MCF 10A (cell line): ENCODE measurements at regions not wholly inside any gene's neighbourhood (a gene's known extent, or its start where the extent isn't known, plus 50 kb on each side); places are given as distances from the start of the nearest gene placed in this dataset.
"Not testable (repeated sequence)": the region's sequence is repeated elsewhere in the genome, so short reads cannot be mapped to it uniquely, and the experiment has no call there.

Experiments
- BruUV-seq: library from RNA; stranded (reverse); fragments of 400-500 nt; replicated peaks from 2 replicates; lab custom pipeline; 2021; lab: Mats Ljungman, UMichigan
- CTCF ChIA-PET: fragments of 300-600 bp; sonication (Branson Sonifier 250); formaldehyde crosslinking; extraction: SDS; loops from one replicate; lab custom pipeline; 2021; ENCODE audit warnings: antibody characterized with exemption, inconsistent platforms; lab: Yijun Ruan, JAX
- POLR2A ChIA-PET: fragments of 300-600, 350-650 bp; sonication (Branson Sonifier 250); formaldehyde crosslinking; extraction: SDS; loops from one replicate; lab custom pipeline; 2020; ENCODE audit warnings: antibody characterized with exemption, inconsistent platforms; lab: Yijun Ruan, JAX
- DNase-seq: peaks from one replicate; pipeline ENCODE4 v3.0.0-alpha.2; 2018; ENCODE audit not compliant: unreplicated experiment
- H3K27ac Mint-ChIP-seq: one replicate; pipeline ENCODE4 v1.8.0; 2022; ENCODE audit warnings: mild to moderate bottlenecking, low read depth, mixed read lengths; ENCODE audit not compliant: unreplicated experiment
- H3K27me3 Mint-ChIP-seq: one replicate; pipeline ENCODE4 v1.8.0; 2022; ENCODE audit warnings: mixed read lengths; ENCODE audit not compliant: insufficient read depth, unreplicated experiment
- H3K36me3 Mint-ChIP-seq: one replicate; pipeline ENCODE4 v1.8.0; 2022; ENCODE audit warnings: mild to moderate bottlenecking, moderate library complexity, mixed read lengths; ENCODE audit not compliant: insufficient read depth, unreplicated experiment
- H3K4me1 Mint-ChIP-seq: one replicate; pipeline ENCODE4 v1.8.0; 2022; ENCODE audit warnings: mixed read lengths; ENCODE audit not compliant: insufficient read depth, unreplicated experiment
- H3K4me3 Mint-ChIP-seq: one replicate; pipeline ENCODE4 v1.8.0; 2022; ENCODE audit warnings: mild to moderate bottlenecking, moderate library complexity, mixed read lengths; ENCODE audit not compliant: unreplicated experiment
- H3K9me3 Mint-ChIP-seq: one replicate; pipeline ENCODE4 v1.8.0; 2022; ENCODE audit warnings: mixed read lengths; ENCODE audit not compliant: unreplicated experiment
- intact Hi-C: fragments of 100-400 bp; cut with micrococcal nuclease; formaldehyde crosslinking; loops from 2 replicates; pipeline ENCODE4 v1.14.1; 2022
- TF ChIP-seq, protein P1 (sequence below): fragments of 200-600 bp; IDR thresholded peaks from one replicate; pipeline ENCODE4 v1.8.0; 2022; ENCODE audit warnings: antibody characterized with exemption, mild to moderate bottlenecking; ENCODE audit not compliant: unreplicated experiment

DNA sequence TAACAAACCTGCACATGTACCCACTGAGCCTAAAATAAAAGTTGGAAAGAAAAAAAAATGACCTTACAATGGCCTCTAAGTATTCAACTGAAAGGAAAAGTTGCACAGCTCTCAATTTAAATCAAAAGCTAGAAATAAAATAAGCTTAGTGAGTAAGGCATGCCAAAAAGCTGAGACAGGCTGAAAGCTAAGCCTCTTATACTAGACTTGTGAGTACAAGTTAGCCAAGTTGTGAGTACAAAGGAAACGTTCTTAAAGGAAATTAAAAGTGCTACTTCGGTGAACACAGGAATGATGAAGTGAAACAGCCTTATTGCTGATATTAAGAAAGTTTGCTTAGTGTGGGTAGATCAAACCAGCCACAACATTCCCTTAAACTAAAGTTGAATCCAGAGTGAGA is 707.9 kb upstream of the PITX2 start:
- no TSS peak for BruUV-seq
- no peaks in the 10 kb centered on the region for H3K27me3 Mint-ChIP-seq
- ChIA-PET POLR2A (no interaction called here), CTCF (no interaction called here)
- no peaks in the 10 kb centered on the region for H3K4me1 Mint-ChIP-seq
- TF ChIP-seq, protein P1, sequence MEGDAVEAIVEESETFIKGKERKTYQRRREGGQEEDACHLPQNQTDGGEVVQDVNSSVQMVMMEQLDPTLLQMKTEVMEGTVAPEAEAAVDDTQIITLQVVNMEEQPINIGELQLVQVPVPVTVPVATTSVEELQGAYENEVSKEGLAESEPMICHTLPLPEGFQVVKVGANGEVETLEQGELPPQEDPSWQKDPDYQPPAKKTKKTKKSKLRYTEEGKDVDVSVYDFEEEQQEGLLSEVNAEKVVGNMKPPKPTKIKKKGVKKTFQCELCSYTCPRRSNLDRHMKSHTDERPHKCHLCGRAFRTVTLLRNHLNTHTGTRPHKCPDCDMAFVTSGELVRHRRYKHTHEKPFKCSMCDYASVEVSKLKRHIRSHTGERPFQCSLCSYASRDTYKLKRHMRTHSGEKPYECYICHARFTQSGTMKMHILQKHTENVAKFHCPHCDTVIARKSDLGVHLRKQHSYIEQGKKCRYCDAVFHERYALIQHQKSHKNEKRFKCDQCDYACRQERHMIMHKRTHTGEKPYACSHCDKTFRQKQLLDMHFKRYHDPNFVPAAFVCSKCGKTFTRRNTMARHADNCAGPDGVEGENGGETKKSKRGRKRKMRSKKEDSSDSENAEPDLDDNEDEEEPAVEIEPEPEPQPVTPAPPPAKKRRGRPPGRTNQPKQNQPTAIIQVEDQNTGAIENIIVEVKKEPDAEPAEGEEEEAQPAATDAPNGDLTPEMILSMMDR: no peak
- no peaks in the 10 kb centered on the region for H3K36me3 Mint-ChIP-seq
- no peak overlapping the region for H3K4me3 Mint-ChIP-seq
- intact Hi-C loops: no loop called here
- no peaks in the 10 kb centered on the region for H3K9me3 Mint-ChIP-seq
- DNase-seq: no peak
- H3K27ac Mint-ChIP-seq: no peak overlapping the region

- no peaks in the 10 kb centered on the region for H3K9me3 Mint-ChIP-seq
- TF ChIP-seq, protein P1: no peak
- CTCF ChIA-PET: interaction anchor here (0.5 kb wide), 1 partner anchor 1026 kb away, joined by 3 read pairs; no protein-coding TSS in a partner anchor
- H3K4me1 Mint-ChIP-seq: no peaks in the 10 kb centered on the region
- H3K27ac Mint-ChIP-seq: no peak overlapping the region
- BruUV-seq: no TSS peak
- no peaks in the 10 kb centered on the region for H3K27me3 Mint-ChIP-seq
- DNase-seq: no peak
- POLR2A ChIA-PET: no interaction called here
- no peak overlapping the region for H3K4me3 Mint-ChIP-seq
- intact Hi-C loops: no loop called here
- H3K36me3 Mint-ChIP-seq: peaks cover 6% of the 10 kb centered on the region
Observed at GRCh38 chr4:111334361-111334760, 711.5 kb upstream of the PITX2 start.

- H3K36me3 Mint-ChIP-seq, DNase-seq, H3K27ac Mint-ChIP-seq, H3K4me1 Mint-ChIP-seq, BruUV-seq, H3K27me3 Mint-ChIP-seq, H3K9me3 Mint-ChIP-seq, H3K4me3 Mint-ChIP-seq, POLR2A ChIA-PET, intact Hi-C loops: not testable (repeated sequence)
- CTCF ChIA-PET: interaction anchor here (0.7 kb wide), 1 partner anchor 607 kb away, joined by 3 read pairs; no protein-coding TSS in a partner anchor
Observed at GRCh38 chr4:111337186-111337876, 714.5 kb upstream of the PITX2 start.

- H3K4me3 Mint-ChIP-seq: no peak overlapping the region
- intact Hi-C loops: no loop called here
Observed at GRCh38 chr4:111359602-111360001, 736.7 kb upstream of the PITX2 start.

More at GRCh38 chr4:111359602-111360001, 736.7 kb upstream of the PITX2 start:
- CTCF ChIA-PET: no interaction called here
- no TSS peak for BruUV-seq
- peaks cover 6% of the 10 kb centered on the region for H3K36me3 Mint-ChIP-seq
- H3K4me1 Mint-ChIP-seq: no peaks in the 10 kb centered on the region
- DNase-seq: no peak
- TF ChIP-seq, protein P1: no peak
- H3K27ac Mint-ChIP-seq: no peak overlapping the region
- H3K9me3 Mint-ChIP-seq: no peaks in the 10 kb centered on the region
- H3K27me3 Mint-ChIP-seq: no peaks in the 10 kb centered on the region
- POLR2A ChIA-PET: no interaction called here
